Stimulated activated CD8-positive, alpha-beta memory T cell treated with anti-CD3 and anti-CD28 coated beads, Interleukin-12 subunit alpha, Interleukin-12 subunit beta, amount 100 ng/mL, for 24 hours (primary cell): ENCODE measurements at regions not wholly inside any gene's neighbourhood (a gene's known extent, or its start where the extent isn't known, plus 50 kb on each side); places are given as distances from the start of the nearest gene placed in this dataset.
"Not testable (repeated sequence)": the region's sequence is repeated elsewhere in the genome, so short reads cannot be mapped to it uniquely, and the experiment has no call there.

ENCODE experiments used
- DNase-seq: peaks from one replicate; pipeline ENCODE4 v3.0.0-alpha.2; 2020; ENCODE audit errors: extremely low read depth

GRCh38 chr6:43886067-43886461 lies 116.1 kb downstream of the VEGFA start:
- DNase-seq, result no peak

GRCh38 chr6:43885399-43886066 lies 115.5 kb downstream of the VEGFA start:
- no peak for DNase-seq

GRCh38 chr6:43884652-43885022 lies 114.6 kb downstream of the VEGFA start:
- no peak for DNase-seq

- DNase-seq, result no peak
Observed at GRCh38 chr6:43883847-43884651, 114.0 kb downstream of the VEGFA start.

- DNase-seq, result not testable (repeated sequence)
Observed at GRCh38 chr6:43882690-43883448, 112.9 kb downstream of the VEGFA start.

DNA sequence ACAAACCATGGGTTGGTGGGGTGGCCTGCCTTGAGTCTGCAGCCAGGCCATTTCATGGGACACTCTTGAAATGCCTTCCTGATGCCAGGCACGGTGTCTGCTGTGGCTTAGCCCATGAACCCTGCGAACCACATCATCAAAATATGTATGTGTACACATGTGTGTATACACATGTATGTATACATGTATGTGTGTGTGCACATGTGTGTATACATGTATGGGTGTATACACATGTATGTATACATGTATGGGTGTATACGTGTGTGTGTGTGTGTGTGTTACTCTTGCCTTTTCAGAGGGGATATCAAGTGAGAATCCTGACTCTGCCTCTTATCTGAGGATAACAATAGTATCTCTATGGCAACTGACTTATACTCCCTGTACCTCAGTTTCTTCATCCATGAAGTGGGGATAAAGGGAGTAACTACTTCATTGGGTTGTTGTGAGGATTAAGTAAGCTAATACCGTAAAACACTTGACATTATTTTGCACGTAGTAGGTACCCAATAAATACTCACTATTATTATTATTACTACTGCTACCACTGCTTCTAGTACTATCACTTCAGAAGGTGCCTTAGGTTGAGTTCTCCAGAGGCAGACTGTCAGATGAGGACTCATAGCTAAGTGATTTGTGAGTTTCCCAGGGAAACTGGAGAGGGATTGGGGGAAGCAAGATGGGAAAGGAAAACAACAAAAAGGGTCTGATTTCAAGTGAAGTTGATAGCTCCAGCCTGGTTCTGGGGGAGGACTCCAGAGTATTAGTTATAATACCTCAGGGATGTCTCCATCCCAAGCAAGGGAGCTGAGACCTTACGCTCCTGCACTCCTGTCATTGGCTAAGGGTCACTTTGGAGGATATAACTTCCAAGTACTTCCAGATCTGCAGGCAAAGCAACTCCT lies 110.5 kb downstream of the VEGFA start:
- no peak for DNase-seq

DNA sequence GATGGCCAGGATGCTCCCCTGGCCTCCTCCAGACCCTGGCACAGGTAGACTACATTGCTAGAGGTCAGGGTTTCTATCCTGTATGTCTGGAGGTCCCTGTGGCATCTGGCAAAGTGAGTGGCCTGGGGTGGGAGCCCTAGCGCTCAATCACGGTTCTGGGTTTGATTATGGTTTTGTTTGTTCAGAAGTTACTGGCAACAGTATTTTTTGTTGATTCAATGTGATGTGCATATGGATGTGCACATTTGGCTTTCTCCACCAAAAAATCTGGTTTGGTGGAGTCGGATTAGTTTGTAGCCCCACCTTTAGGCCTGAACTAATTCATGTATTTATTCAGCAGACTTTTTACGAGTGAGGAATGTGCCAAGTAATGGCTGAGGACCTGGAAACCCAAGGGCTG lies 109.7 kb downstream of the VEGFA start:
- DNase-seq, result no peak

- no peak for DNase-seq
Observed at GRCh38 chr6:43878823-43879495, 108.9 kb downstream of the VEGFA start.

- no peak for DNase-seq
Observed at GRCh38 chr6:43878127-43878634, 108.2 kb downstream of the VEGFA start.

DNA sequence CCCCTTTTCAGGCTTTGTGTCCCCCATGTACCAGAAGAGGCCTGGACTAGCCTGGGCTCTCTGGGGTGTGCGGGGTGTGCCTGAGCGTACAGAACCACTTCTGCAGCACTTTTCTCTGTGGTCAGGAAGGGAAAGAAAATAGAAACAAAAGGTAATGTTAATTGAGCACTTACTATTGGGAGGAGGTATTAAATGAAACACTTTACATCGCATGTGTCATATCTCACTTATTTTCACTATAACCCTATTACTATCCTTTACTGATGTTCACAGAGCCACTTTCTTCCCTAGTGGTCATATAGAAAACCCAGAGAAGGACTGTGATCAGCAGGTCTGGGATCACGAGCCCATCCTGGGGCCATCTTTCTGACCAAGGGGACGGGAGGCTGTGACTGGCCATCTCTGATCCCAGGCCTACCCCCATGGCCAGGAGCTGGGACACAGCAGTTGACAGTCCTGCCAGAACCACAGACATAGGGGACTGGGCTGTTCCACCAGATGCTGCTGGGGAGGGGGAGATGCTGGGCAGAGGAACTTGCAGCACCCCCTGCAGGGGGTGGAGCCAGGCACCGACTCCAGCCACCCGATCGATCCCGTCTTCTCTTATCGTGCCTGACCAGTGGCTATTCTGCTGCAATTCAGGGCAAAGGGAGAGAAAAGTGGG lies 107.6 kb downstream of the VEGFA start:
- DNase-seq, result no peak

GRCh38 chr6:43877036-43877435 lies 107.0 kb downstream of the VEGFA start:
- DNase-seq, result no peak

DNA sequence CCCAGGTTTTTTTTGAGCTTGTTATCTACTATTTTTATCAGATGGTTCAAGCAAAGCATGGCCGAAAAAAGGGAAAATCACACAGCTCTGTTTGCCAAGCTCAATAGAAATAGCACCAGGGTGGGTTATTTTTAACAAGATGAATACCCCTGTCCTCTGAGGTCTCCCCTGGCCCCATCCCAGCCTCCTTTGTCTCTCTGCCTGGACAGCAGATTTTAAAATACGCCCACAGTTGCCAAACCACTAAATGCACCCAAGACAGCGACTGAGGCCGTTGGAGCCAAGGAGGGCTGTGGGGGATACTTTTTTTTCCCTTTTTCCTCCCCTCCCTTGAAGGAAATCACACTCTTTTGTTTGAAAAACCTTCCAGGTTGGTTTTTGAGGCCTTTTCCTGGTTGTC lies 106.6 kb downstream of the VEGFA start:
- no peak for DNase-seq

DNA sequence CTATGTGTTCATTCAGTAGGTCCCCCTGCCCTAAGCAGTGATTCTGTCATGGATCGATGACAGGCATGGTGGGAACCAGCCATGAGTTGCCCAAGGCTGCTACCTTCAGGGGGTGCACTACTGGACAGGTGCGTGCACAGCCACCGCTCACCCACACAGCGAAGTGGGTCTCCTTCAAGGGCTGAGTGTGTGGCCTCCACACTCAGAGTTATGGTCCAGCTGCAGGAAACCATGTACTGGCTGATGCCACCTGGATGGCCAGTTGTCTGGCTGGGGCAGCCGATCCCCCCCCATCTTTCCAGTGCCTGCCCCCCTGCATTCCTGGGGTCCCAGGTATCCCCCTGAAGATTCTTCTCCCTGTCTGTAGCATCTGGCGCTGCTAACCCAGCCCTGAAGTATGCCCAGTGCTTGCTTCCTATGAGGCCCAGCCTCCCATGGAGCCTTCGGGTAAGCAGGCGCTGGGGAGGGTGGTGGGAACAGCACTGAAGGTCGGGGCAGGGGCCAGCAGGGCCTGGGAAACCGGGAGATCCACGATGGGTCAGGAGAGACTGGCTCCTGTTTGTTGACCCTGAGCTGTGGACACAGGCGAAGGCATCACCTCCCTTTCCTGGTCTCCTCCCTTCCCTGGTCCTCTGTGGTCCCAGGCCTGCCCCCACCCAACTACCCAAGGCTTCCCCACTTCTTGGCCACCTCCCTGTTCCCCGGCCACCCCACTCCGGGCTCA lies 106.0 kb downstream of the VEGFA start:
- DNase-seq, result no peak

DNA sequence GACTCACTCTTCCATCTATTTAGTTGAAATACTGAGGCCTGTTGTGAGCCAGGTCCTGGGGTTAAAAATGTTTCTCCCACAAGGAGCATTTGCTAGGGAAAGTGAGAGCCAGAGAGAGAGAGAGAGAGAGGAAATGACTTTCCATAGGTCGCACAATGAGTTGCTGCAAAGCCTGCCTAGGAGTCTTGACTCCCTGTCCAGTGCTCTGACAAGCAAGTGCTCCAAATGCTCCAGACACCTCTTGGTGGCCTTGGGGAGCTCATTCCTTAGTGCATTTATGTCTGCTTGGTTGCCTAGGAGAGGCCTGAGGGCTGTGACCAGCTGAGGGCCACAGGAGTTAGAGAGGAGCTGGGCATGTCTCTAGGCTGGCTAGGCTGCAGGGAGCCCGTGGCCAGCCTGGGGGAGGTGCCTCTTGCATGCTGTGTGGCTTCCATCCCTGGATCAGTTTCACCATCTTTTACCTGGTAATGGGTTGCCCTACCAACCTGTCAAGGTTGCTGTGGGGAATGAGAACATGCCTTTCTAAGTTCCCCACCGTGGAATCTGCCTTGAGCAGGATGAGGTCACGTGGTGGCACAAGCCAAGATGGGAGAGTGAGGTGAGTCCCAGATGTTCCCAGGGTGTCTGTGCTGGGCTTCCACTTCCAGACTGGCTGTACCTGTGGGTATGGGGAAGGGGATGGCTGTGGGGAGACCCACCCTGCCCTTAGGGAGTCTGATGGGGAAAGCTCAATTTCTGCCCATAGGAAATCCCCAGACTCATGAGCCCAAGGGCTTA lies 105.0 kb downstream of the VEGFA start:
- DNase-seq, result no peak

- no peak for DNase-seq
Observed at GRCh38 chr6:43873806-43874714, 104.0 kb downstream of the VEGFA start.

- DNase-seq, result no peak
Observed at GRCh38 chr6:43871933-43872332, 101.9 kb downstream of the VEGFA start.

DNA sequence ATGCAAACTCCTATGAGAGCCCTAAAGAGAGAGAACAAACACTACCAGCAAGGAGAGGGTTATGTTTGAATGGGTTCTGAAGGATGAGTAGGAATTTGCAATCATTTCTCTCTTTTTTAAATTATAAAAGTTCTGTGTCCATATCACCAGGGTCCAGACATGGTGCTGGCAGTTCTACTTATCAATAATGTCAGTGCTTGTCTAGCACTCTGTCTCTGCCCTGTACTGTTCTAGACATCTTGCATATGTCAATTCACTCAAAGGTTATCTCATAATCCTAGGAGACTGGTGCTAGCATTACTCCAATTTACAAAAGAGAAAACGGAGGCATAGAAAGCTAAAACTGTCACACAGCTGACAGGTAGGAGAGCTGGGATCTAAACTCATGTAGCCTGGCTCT lies 101.3 kb downstream of the VEGFA start:
- DNase-seq, result no peak

- no peak for DNase-seq
Observed at GRCh38 chr6:43870660-43871061, 100.7 kb downstream of the VEGFA start.
